KMS-11 (cell line): ENCODE measurements at regions not wholly inside any gene's neighbourhood (a gene's known extent, or its start where the extent isn't known, plus 50 kb on each side); places are given as distances from the start of the nearest gene placed in this dataset.

Experiments
- H2AFZ ChIP-seq: fragments of 200-600 bp; sonication (generic); 2 replicates; pipeline ENCODE4 v1.6.1; 2016; ENCODE audit warnings: antibody characterized with exemption, mixed run types, low read depth
- H3K27ac ChIP-seq: fragments of 200-600 bp; sonication (generic); 2 replicates; pipeline ENCODE4 v1.6.1; 2016; ENCODE audit warnings: mild to moderate bottlenecking, mixed run types
- H3K27me3 ChIP-seq: fragments of 200-600 bp; sonication (generic); 2 replicates; pipeline ENCODE4 v1.6.1; 2017; ENCODE audit warnings: mild to moderate bottlenecking, low read depth, mixed run types, moderate library complexity; ENCODE audit not compliant: insufficient read depth
- H3K36me3 ChIP-seq: fragments of 200-600 bp; sonication (generic); 2 replicates; pipeline ENCODE4 v1.6.1; 2017; ENCODE audit warnings: mild to moderate bottlenecking, mixed run types; ENCODE audit not compliant: insufficient read depth
- H3K4me1 ChIP-seq: fragments of 200-600 bp; sonication (generic); 2 replicates; pipeline ENCODE4 v1.6.1; 2016; ENCODE audit warnings: mild to moderate bottlenecking, low read depth, mixed run types; ENCODE audit not compliant: poor library complexity, severe bottlenecking
- H3K4me2 ChIP-seq: fragments of 200-600 bp; sonication (generic); 2 replicates; pipeline ENCODE4 v1.7.0; 2016; ENCODE audit warnings: mild to moderate bottlenecking, mixed run types
- H3K4me3 ChIP-seq: fragments of 200-600 bp; sonication (generic); IDR thresholded peaks from 2 replicates; pipeline ENCODE4 v1.6.1; 2017; ENCODE audit warnings: low read depth, low read length, mixed read lengths; ENCODE audit not compliant: insufficient read depth
- H3K79me2 ChIP-seq: fragments of 200-600 bp; sonication (generic); 2 replicates; pipeline ENCODE4 v1.6.1; 2016; ENCODE audit warnings: low read depth, mixed run types; ENCODE audit not compliant: insufficient read depth
- H3K9ac ChIP-seq: fragments of 200-600 bp; sonication (generic); 2 replicates; pipeline ENCODE4 v1.6.1; 2016; ENCODE audit warnings: mild to moderate bottlenecking, mixed run types
- H4K20me1 ChIP-seq: fragments of 200-600 bp; sonication (generic); 2 replicates; pipeline ENCODE4 v1.6.1; 2016; ENCODE audit warnings: mild to moderate bottlenecking, mixed run types; ENCODE audit not compliant: insufficient read depth
- TF ChIP-seq, protein P1 (sequence below): fragments of 200-600 bp; sonication (generic); conservative IDR thresholded peaks from 2 replicates; pipeline ENCODE4 v1.6.1; 2017; ENCODE audit warnings: low read depth, mild to moderate bottlenecking, antibody characterized with exemption, low read length, moderate library complexity, mixed read lengths

DNA sequence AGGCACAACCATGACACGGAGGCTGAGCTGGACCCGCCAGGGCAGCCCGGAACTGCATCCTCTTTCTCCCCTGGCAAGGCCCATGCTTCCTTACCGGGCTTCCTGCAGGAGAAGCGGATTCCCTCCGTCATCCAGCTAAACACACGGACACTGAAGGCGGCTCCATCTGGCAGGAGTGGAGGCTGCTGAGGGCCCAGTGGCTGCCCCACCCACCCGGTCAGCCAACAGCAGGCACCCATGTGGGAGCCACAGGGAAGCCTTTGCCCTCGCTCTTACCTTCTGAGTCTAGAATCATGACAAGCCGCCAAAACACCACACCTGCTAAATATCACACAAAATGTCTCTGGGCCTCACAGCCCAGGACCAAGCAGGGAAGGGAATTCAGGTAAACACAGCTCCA is 321.6 kb upstream of the RNF32 start:
- Histone ChIP-seq H4K20me1 (no peaks in the 10 kb centered on the region), H3K9ac (no peak overlapping the region), H3K27me3 (no peaks in the 10 kb centered on the region), H3K4me3 (no peak overlapping the region), H2AFZ (no peak overlapping the region), H3K4me2 (no peak overlapping the region), H3K79me2 (no peaks in the 10 kb centered on the region), H3K27ac (no peak overlapping the region), H3K36me3 (no peaks in the 10 kb centered on the region), H3K4me1 (no peaks in the 10 kb centered on the region)
- TF ChIP-seq, protein P1, sequence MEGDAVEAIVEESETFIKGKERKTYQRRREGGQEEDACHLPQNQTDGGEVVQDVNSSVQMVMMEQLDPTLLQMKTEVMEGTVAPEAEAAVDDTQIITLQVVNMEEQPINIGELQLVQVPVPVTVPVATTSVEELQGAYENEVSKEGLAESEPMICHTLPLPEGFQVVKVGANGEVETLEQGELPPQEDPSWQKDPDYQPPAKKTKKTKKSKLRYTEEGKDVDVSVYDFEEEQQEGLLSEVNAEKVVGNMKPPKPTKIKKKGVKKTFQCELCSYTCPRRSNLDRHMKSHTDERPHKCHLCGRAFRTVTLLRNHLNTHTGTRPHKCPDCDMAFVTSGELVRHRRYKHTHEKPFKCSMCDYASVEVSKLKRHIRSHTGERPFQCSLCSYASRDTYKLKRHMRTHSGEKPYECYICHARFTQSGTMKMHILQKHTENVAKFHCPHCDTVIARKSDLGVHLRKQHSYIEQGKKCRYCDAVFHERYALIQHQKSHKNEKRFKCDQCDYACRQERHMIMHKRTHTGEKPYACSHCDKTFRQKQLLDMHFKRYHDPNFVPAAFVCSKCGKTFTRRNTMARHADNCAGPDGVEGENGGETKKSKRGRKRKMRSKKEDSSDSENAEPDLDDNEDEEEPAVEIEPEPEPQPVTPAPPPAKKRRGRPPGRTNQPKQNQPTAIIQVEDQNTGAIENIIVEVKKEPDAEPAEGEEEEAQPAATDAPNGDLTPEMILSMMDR: no peak

DNA sequence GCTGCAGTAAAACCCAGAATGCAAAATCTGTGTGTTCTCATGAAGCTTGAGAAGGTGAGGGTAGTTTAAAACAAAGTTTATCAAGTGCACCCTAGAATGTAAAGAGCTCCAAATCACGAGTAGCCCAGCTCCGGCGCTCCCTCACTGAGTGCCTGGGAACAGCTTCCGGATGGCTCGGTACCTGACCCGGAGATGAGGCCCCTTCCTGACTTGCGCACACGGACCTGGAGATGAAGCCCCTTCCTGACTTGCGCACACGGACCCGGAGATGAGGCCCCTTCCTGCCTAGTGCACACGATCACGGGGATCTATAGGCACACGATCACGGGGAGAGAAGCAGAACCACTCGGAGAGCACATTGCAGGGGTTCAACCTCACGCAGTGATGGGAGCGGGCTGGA is 322.1 kb upstream of the RNF32 start:
- Histone ChIP-seq H3K4me1 (no peaks in the 10 kb centered on the region), H2AFZ (no peak overlapping the region), H3K4me2 (no peak overlapping the region), H4K20me1 (no peaks in the 10 kb centered on the region), H3K79me2 (no peaks in the 10 kb centered on the region), H3K36me3 (no peaks in the 10 kb centered on the region), H3K9ac (no peak overlapping the region), H3K27me3 (no peaks in the 10 kb centered on the region), H3K4me3 (no peak overlapping the region), H3K27ac (no peak overlapping the region)
- TF ChIP-seq, protein P1: no peak

DNA sequence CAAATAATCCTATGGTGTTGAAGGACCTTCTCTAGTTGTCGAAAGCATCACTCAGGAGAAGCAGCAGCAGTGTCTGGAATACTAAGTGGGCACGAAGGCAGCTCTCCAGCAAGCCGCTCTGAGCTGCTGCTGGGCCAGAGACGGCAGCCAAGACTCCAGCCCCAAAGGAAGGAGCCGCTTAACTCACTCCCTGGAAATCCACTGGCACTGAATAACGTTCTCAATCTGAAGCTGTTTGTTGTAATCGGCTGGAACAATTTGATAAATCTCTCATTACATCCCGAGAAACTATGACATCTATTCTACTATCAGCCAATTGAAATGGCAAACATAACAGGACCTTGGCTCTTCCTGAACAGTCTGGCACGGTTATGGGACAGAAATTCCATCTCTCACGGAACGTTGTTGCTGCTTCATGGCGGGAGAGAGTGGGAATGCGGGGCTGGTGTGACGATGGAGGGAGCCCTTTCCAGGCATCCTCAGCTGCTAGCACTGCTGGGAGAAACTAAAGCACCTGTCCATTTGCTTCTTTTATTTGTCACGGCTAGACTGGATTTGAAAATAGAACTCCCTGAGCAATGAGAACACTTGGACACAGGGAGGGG is 331.5 kb upstream of the RNF32 start:
- Histone ChIP-seq H3K79me2 (no peaks in the 10 kb centered on the region), H3K9ac (no peak overlapping the region), H3K27ac (no peak overlapping the region), H3K27me3 (no peaks in the 10 kb centered on the region), H3K4me2 (no peak overlapping the region), H3K4me1 (no peaks in the 10 kb centered on the region), H4K20me1 (no peaks in the 10 kb centered on the region), H2AFZ (no peak overlapping the region), H3K36me3 (no peaks in the 10 kb centered on the region), H3K4me3 (no peak overlapping the region)
- TF ChIP-seq, protein P1: no peak

DNA sequence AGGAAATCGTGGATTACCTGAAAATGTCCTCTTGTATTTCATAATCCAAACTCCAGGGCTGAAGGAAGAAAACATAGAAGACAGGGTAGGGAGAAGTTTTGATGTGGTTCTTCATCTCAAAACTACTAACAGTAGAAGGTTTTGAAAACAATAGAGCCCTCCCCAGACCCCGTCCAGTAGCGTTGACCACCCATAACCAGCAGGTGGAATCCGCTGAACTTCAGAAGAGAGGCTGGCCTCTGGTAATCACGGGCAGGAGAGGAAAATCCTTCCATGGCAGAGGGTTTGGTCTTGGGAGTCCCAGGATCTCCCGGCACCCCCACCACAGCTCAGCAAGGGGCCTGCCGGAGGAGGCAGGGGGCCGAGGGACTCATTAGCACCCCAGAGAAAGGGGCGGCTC is 333.4 kb upstream of the RNF32 start:
- no peak overlapping the region for H3K27ac ChIP-seq
- H3K4me3 ChIP-seq: no peak overlapping the region
- H3K4me1 ChIP-seq: no peaks in the 10 kb centered on the region
- H3K27me3 ChIP-seq: no peaks in the 10 kb centered on the region
- no peak overlapping the region for H3K4me2 ChIP-seq
- H4K20me1 ChIP-seq: no peaks in the 10 kb centered on the region
- no peak overlapping the region for H2AFZ ChIP-seq
- TF ChIP-seq, protein P1: no peak
- no peak overlapping the region for H3K9ac ChIP-seq
- no peaks in the 10 kb centered on the region for H3K79me2 ChIP-seq
- H3K36me3 ChIP-seq: no peaks in the 10 kb centered on the region

DNA sequence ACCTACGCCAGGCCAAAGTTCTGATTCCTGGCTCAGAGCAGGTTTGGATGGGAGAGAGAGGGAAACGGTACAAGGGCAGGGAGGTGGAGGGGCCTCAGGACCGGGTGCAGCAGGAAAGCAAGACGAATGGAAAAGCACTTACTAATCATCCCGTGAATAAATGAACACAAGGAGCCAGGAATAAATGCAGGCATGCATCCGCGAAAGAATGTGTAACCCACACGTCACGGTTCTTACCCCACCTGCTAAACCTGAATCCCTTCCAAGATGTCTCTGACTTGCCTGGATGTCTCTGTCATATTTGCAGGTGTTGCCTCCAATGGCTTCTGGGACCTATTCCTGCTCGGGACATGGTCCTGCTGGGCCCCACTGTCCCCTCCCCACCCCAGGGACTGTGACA is 335.2 kb upstream of the RNF32 start:
- Histone ChIP-seq H3K4me3 (no peak overlapping the region), H3K79me2 (no peaks in the 10 kb centered on the region), H3K4me2 (no peak overlapping the region), H2AFZ (no peak overlapping the region), H3K9ac (no peak overlapping the region), H3K27me3 (no peaks in the 10 kb centered on the region), H3K4me1 (no peaks in the 10 kb centered on the region), H4K20me1 (no peaks in the 10 kb centered on the region), H3K27ac (no peak overlapping the region), H3K36me3 (no peaks in the 10 kb centered on the region)
- TF ChIP-seq, protein P1: no peak
